Glutamatergic neuron (in vitro differentiated cells): ENCODE measurements at regions not wholly inside any gene's neighbourhood (a gene's known extent, or its start where the extent isn't known, plus 50 kb on each side); places are given as distances from the start of the nearest gene placed in this dataset.

Experiments
- DNase-seq: peaks from one replicate; pipeline ENCODE4 v3.0.0; 2022
- H3K27ac Mint-ChIP-seq: one replicate; pipeline ENCODE4 v1.8.0; 2020; ENCODE audit warnings: mild to moderate bottlenecking, mixed read lengths, inconsistent platforms; ENCODE audit not compliant: unreplicated experiment
- H3K27me3 Mint-ChIP-seq: one replicate; pipeline ENCODE4 v1.8.0; 2020; ENCODE audit warnings: mild to moderate bottlenecking, moderate library complexity, mixed read lengths, inconsistent platforms; ENCODE audit not compliant: unreplicated experiment
- H3K36me3 Mint-ChIP-seq: one replicate; pipeline ENCODE4 v1.8.0; 2020; ENCODE audit warnings: mild to moderate bottlenecking, mixed read lengths, inconsistent platforms; ENCODE audit not compliant: unreplicated experiment
- H3K4me1 Mint-ChIP-seq: one replicate; pipeline ENCODE4 v1.8.0; 2020; ENCODE audit warnings: mild to moderate bottlenecking, low read depth, mixed read lengths, inconsistent platforms; ENCODE audit not compliant: unreplicated experiment
- H3K4me3 Mint-ChIP-seq: one replicate; pipeline ENCODE4 v1.8.0; 2020; ENCODE audit warnings: mild to moderate bottlenecking, mixed read lengths, inconsistent platforms; ENCODE audit not compliant: unreplicated experiment
- H3K9me3 Mint-ChIP-seq: one replicate; pipeline ENCODE4 v1.8.0; 2020; ENCODE audit warnings: mild to moderate bottlenecking, moderate library complexity, mixed read lengths, inconsistent platforms; ENCODE audit not compliant: unreplicated experiment
- CTCF ChIP-seq: fragments of 200-600 bp; sonication (generic); IDR thresholded peaks from one replicate; pipeline ENCODE4 v1.5.0; 2021; ENCODE audit not compliant: partially characterized antibody, unreplicated experiment

- no peak for TF ChIP-seq CTCF
- no peaks in the 10 kb centered on the region for H3K9me3 Mint-ChIP-seq
- no peak overlapping the region for H3K27ac Mint-ChIP-seq
- no peak for DNase-seq
- H3K36me3 Mint-ChIP-seq, result peaks cover 7% of the 10 kb centered on the region
- no peaks in the 10 kb centered on the region for H3K27me3 Mint-ChIP-seq
- no peak overlapping the region for H3K4me3 Mint-ChIP-seq
- H3K4me1 Mint-ChIP-seq, result peaks cover 2% of the 10 kb centered on the region
These were observed 131.3 kb downstream of the FHDC1 start for GRCh38 chr4:153067376-153067775.

- no peak for TF ChIP-seq CTCF
These were observed 132.6 kb downstream of the FHDC1 start for GRCh38 chr4:153068751-153069150.

GRCh38 chr4:153071958-153072598, 132.2 kb upstream of the TRIM2 start:
- Mint-ChIP-seq H3K4me1 (peaks cover 9% of the 10 kb centered on the region), H3K27ac (no peak overlapping the region), H3K36me3 (peaks cover 9% of the 10 kb centered on the region), H3K4me3 (no peak overlapping the region), H3K9me3 (peaks cover 5% of the 10 kb centered on the region), H3K27me3 (no peaks in the 10 kb centered on the region)
- DNase-seq, result no peak
- TF ChIP-seq CTCF, result no peak

More at GRCh38 chr4:153068751-153069150, 132.6 kb downstream of the FHDC1 start:
- peaks cover 1% of the 10 kb centered on the region for H3K4me1 Mint-ChIP-seq
- DNase-seq, result no peak
- H3K4me3 Mint-ChIP-seq, result no peak overlapping the region
- peaks cover 5% of the 10 kb centered on the region for H3K36me3 Mint-ChIP-seq
- no peaks in the 10 kb centered on the region for H3K9me3 Mint-ChIP-seq
- no peak overlapping the region for H3K27ac Mint-ChIP-seq
- H3K27me3 Mint-ChIP-seq, result no peaks in the 10 kb centered on the region

- Mint-ChIP-seq H3K27ac (no peak overlapping the region), H3K4me3 (no peak overlapping the region), H3K27me3 (no peaks in the 10 kb centered on the region), H3K36me3 (peaks cover 9% of the 10 kb centered on the region), H3K9me3 (peaks cover 5% of the 10 kb centered on the region), H3K4me1 (peaks cover 13% of the 10 kb centered on the region)
- DNase-seq, result no peak
- no peak for TF ChIP-seq CTCF
These were observed 131.6 kb upstream of the TRIM2 start for GRCh38 chr4:153072661-153073060.

DNA sequence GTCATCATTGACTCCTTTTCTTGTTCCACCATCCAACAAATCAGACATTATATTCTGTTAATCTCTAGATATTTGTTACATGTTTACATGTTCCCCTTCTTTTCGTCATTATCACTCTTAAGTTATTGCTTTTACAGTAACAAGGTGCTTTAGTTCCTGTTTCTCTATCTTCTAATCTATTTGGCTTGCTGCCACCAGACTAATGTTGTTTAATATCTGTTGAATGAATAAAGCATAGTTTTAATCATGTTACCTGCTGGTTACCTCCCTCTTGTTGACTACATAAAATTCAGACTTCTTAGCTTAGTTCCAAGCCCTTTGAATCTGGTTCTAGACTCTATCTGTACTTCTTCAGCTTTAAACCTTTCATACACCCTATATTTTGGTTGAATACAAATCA, 129.8 kb upstream of the TRIM2 start:
- H3K9me3 Mint-ChIP-seq, result peaks cover 5% of the 10 kb centered on the region
- no peak overlapping the region for H3K4me3 Mint-ChIP-seq
- H3K27me3 Mint-ChIP-seq, result no peaks in the 10 kb centered on the region
- DNase-seq, result no peak
- H3K4me1 Mint-ChIP-seq, result peaks cover 15% of the 10 kb centered on the region
- H3K36me3 Mint-ChIP-seq, result peaks cover 9% of the 10 kb centered on the region
- no peak overlapping the region for H3K27ac Mint-ChIP-seq
- TF ChIP-seq CTCF, result no peak
